ENCODE measurements at regions not wholly inside any gene's neighbourhood (a gene's known extent, or its start where the extent isn't known, plus 50 kb on each side); places are given as distances from the start of the nearest gene placed in this dataset.

GRCh38 chr14:38915125-38915524 is 187.9 kb downstream of the SEC23A start:
- TF ChIP-seq Cebpa-rat (IDR thresholded peaks at IDR 0.05): no peak
- Histone ChIP-seq H3K4me1 (peaks cover 0 to 3% (median 0%) of the 10 kb centered on the region in 10 experiments; a peak in 1 of 20 replicates), H4K20me1 (no peaks in the 10 kb centered on the region), H3K9ac (no peak overlapping the region), H3K36me3 (no peaks in the 10 kb centered on the region), H3K9me3 (replicated peaks in 1 of 11) (peaks cover 6 to 19% (median 14%) of the 10 kb centered on the region in 11 experiments; a peak in 17 of 22 replicates), H3K4me2 (no peak overlapping the region), H3K4me3 (no peak overlapping the region), H3K27ac (no peak overlapping the region), H3K27me3 (no peaks in the 10 kb centered on the region)

- H3K27ac ChIP-seq: no peak overlapping the region
- no peak for TF ChIP-seq Cebpa-rat (IDR thresholded peaks at IDR 0.05)
- no peaks in the 10 kb centered on the region for H3K36me3 ChIP-seq
- H3K9ac ChIP-seq: no peak overlapping the region
- no peaks in the 10 kb centered on the region for H4K20me1 ChIP-seq
- H3K27me3 ChIP-seq: no peaks in the 10 kb centered on the region
- H3K4me3 ChIP-seq: no peak overlapping the region
- H3K4me2 ChIP-seq: no peak overlapping the region
- H3K9me3 ChIP-seq (replicated peaks in 1 of 11): peaks cover 0 to 7% (median 0%) of the 10 kb centered on the region in 11 experiments; a peak in 3 of 22 replicates
- H3K4me1 ChIP-seq: peaks cover 0 to 4% (median 0%) of the 10 kb centered on the region in 10 experiments; a peak in 1 of 20 replicates
Measured at GRCh38 chr14:38910092-38910491, 192.9 kb downstream of the SEC23A start.

GRCh38 chr14:38904959-38905358 is 198.1 kb downstream of the SEC23A start:
- no peak overlapping the region for H3K4me3 ChIP-seq
- TF ChIP-seq Cebpa-rat (IDR thresholded peaks at IDR 0.05): no peak

GRCh38 chr14:38901791-38902190 is 201.2 kb downstream of the SEC23A start:
- TF ChIP-seq Cebpa-rat (IDR thresholded peaks at IDR 0.05): no peak
- H3K4me2 ChIP-seq: no peak overlapping the region
- H3K4me3 ChIP-seq: no peak overlapping the region
- H3K27me3 ChIP-seq: no peaks in the 10 kb centered on the region
- no peaks in the 10 kb centered on the region for H3K4me1 ChIP-seq
- no peaks in the 10 kb centered on the region for H4K20me1 ChIP-seq
- no peak overlapping the region for H3K9ac ChIP-seq
- H3K9me3 ChIP-seq (replicated peaks in 1 of 11): no peaks in the 10 kb centered on the region
- H3K27ac ChIP-seq: no peak overlapping the region
- H3K36me3 ChIP-seq: no peaks in the 10 kb centered on the region

More at GRCh38 chr14:38904959-38905358, 198.1 kb downstream of the SEC23A start:
- no peaks in the 10 kb centered on the region for H3K9me3 ChIP-seq (replicated peaks in 1 of 11)
- no peaks in the 10 kb centered on the region for H3K36me3 ChIP-seq
- H3K27me3 ChIP-seq: no peaks in the 10 kb centered on the region
- H3K4me2 ChIP-seq: no peak overlapping the region
- no peaks in the 10 kb centered on the region for H4K20me1 ChIP-seq
- no peaks in the 10 kb centered on the region for H3K4me1 ChIP-seq
- no peak overlapping the region for H3K9ac ChIP-seq
- no peak overlapping the region for H3K27ac ChIP-seq

GRCh38 chr14:38900887-38901286 is 202.1 kb downstream of the SEC23A start:
- H3K9me3 ChIP-seq (replicated peaks in 1 of 11): no peaks in the 10 kb centered on the region
- no peaks in the 10 kb centered on the region for H3K36me3 ChIP-seq
- no peak overlapping the region for H3K4me3 ChIP-seq
- no peak overlapping the region for H3K9ac ChIP-seq
- no peak overlapping the region for H3K4me2 ChIP-seq
- no peaks in the 10 kb centered on the region for H4K20me1 ChIP-seq
- H3K27ac ChIP-seq: no peak overlapping the region
- no peaks in the 10 kb centered on the region for H3K4me1 ChIP-seq
- H3K27me3 ChIP-seq: no peaks in the 10 kb centered on the region
- no peak for TF ChIP-seq Cebpa-rat (IDR thresholded peaks at IDR 0.05)

- TF ChIP-seq Cebpa-rat (IDR thresholded peaks at IDR 0.05): no peak
- Histone ChIP-seq H4K20me1 (no peaks in the 10 kb centered on the region), H3K4me1 (peaks cover 0 to 6% (median 0%) of the 10 kb centered on the region in 10 experiments; a peak in 2 of 20 replicates), H3K27ac (no peak overlapping the region), H3K9me3 (replicated peaks in 1 of 11) (peaks cover 0 to 5% (median 0%) of the 10 kb centered on the region in 11 experiments; a peak in 1 of 22 replicates), H3K4me3 (no peak overlapping the region), H3K27me3 (no peaks in the 10 kb centered on the region), H3K36me3 (no peaks in the 10 kb centered on the region), H3K4me2 (no peak overlapping the region), H3K9ac (no peak overlapping the region)
Measured at GRCh38 chr14:38887696-38888095, 215.3 kb downstream of the SEC23A start.

GRCh38 chr14:38884109-38884508 is 218.9 kb downstream of the SEC23A start:
- Histone ChIP-seq H3K9ac (no peak overlapping the region), H3K4me3 (no peak overlapping the region), H3K27me3 (no peaks in the 10 kb centered on the region), H3K4me2 (no peak overlapping the region), H3K27ac (no peak overlapping the region), H3K36me3 (no peaks in the 10 kb centered on the region), H3K9me3 (replicated peaks in 1 of 11) (no peaks in the 10 kb centered on the region), H4K20me1 (no peaks in the 10 kb centered on the region), H3K4me1 (peaks cover 0 to 26% (median 0%) of the 10 kb centered on the region in 10 experiments; a peak in 4 of 20 replicates)
- TF ChIP-seq Cebpa-rat (IDR thresholded peaks at IDR 0.05): no peak

GRCh38 chr14:38883127-38883526 is 219.9 kb downstream of the SEC23A start:
- Histone ChIP-seq H3K4me3 (no peak overlapping the region), H3K9ac (no peak overlapping the region), H3K27me3 (no peaks in the 10 kb centered on the region), H3K36me3 (no peaks in the 10 kb centered on the region), H3K27ac (no peak overlapping the region), H3K4me2 (no peak overlapping the region), H4K20me1 (no peaks in the 10 kb centered on the region), H3K9me3 (replicated peaks in 1 of 11) (no peaks in the 10 kb centered on the region), H3K4me1 (peaks cover 0 to 35% (median 0%) of the 10 kb centered on the region in 10 experiments; a peak in 4 of 20 replicates)
- TF ChIP-seq Cebpa-rat (IDR thresholded peaks at IDR 0.05): no peak

- no peaks in the 10 kb centered on the region for H3K27me3 ChIP-seq
- no peak for TF ChIP-seq Cebpa-rat (IDR thresholded peaks at IDR 0.05)
- no peak overlapping the region for H3K4me2 ChIP-seq
- H3K4me3 ChIP-seq: no peak overlapping the region
- H3K36me3 ChIP-seq: no peaks in the 10 kb centered on the region
- no peaks in the 10 kb centered on the region for H3K9me3 ChIP-seq (replicated peaks in 1 of 11)
- no peak overlapping the region for H3K9ac ChIP-seq
- H3K27ac ChIP-seq: no peak overlapping the region
- H3K4me1 ChIP-seq: peaks cover 0 to 37% (median 0%) of the 10 kb centered on the region in 10 experiments; a peak in 4 of 20 replicates
- no peaks in the 10 kb centered on the region for H4K20me1 ChIP-seq
Measured at GRCh38 chr14:38882533-38882932, 220.5 kb downstream of the SEC23A start.
